H9 (cell line): ENCODE measurements at regions not wholly inside any gene's neighbourhood (a gene's known extent, or its start where the extent isn't known, plus 50 kb on each side); places are given as distances from the start of the nearest gene placed in this dataset.

Experiments used
- DNase-seq: peaks from one replicate; pipeline ENCODE4 v3.0.0-alpha.2; 2017
- H2AFZ ChIP-seq: one replicate; pipeline ENCODE4 v1.6.1; 2013; ENCODE audit warnings: mild to moderate bottlenecking, low read length, control low read depth, moderate library complexity
- H2AK5ac ChIP-seq: 2 replicates; pipeline ENCODE4 v1.6.1; 2013; ENCODE audit warnings: low read length, control low read depth, mixed read lengths; ENCODE audit not compliant: insufficient read length
- H2BK120ac ChIP-seq: one replicate; pipeline ENCODE4 v1.6.1; 2013; ENCODE audit warnings: low read depth, mild to moderate bottlenecking, low read length, control low read depth, inconsistent platforms; ENCODE audit not compliant: poor library complexity, severe bottlenecking
- H2BK12ac ChIP-seq: 2 replicates; pipeline ENCODE4 v1.6.1; 2013; ENCODE audit warnings: low read length, control low read depth, mixed read lengths, low read depth; ENCODE audit not compliant: insufficient read length
- H2BK15ac ChIP-seq: 2 replicates; pipeline ENCODE4 v1.6.1; 2013; ENCODE audit warnings: low read depth, low read length, control low read depth
- H2BK20ac ChIP-seq: one replicate; pipeline ENCODE4 v1.6.1; 2013; ENCODE audit warnings: low read depth, mild to moderate bottlenecking, low read length, control low read depth, inconsistent platforms; ENCODE audit not compliant: poor library complexity, severe bottlenecking
- H2BK5ac ChIP-seq: 2 replicates; pipeline ENCODE4 v1.6.1; 2013; ENCODE audit warnings: low read length, control low read depth, mixed read lengths; ENCODE audit not compliant: insufficient read length
- H3K14ac ChIP-seq: 2 replicates; pipeline ENCODE4 v1.6.1; 2013; ENCODE audit warnings: low read length, control low read depth; ENCODE audit not compliant: insufficient read depth
- H3K18ac ChIP-seq: 2 replicates; pipeline ENCODE4 v1.6.1; 2013; ENCODE audit warnings: low read depth, mild to moderate bottlenecking, mixed read lengths, low read length, control low read depth; ENCODE audit not compliant: insufficient read length
- H3K23ac ChIP-seq: 2 replicates; pipeline ENCODE4 v1.6.1; 2013; ENCODE audit warnings: low read length, control low read depth, mixed read lengths, low read depth; ENCODE audit not compliant: insufficient read length
- H3K23me2 ChIP-seq: 2 replicates; pipeline ENCODE4 v1.6.1; 2013; ENCODE audit warnings: low read depth, mild to moderate bottlenecking, mixed read lengths, low read length, control low read depth; ENCODE audit not compliant: insufficient read length, poor library complexity, severe bottlenecking
- H3K27ac ChIP-seq: 2 replicates; pipeline ENCODE4 v1.5.1; 2013; ENCODE audit warnings: low read length, control low read depth, mixed read lengths, low read depth; ENCODE audit not compliant: insufficient read length
- H3K27me3 ChIP-seq: 2 replicates; pipeline ENCODE4 v1.6.1; 2013; ENCODE audit warnings: low read length, control low read depth, inconsistent platforms; ENCODE audit not compliant: insufficient read depth
- H3K4ac ChIP-seq: 2 replicates; pipeline ENCODE4 v1.6.1; 2013; ENCODE audit warnings: low read depth, mild to moderate bottlenecking, control low read depth, inconsistent platforms, low read length, moderate library complexity
- H3K4me1 ChIP-seq: 2 replicates; pipeline ENCODE4 v1.6.1; 2013; ENCODE audit warnings: low read length, control low read depth, inconsistent platforms; ENCODE audit not compliant: insufficient read depth
- H3K4me2 ChIP-seq: 2 replicates; pipeline ENCODE4 v1.6.1; 2013; ENCODE audit warnings: low read length, control low read depth, mixed read lengths; ENCODE audit not compliant: insufficient read length, insufficient read depth
- H3K56ac ChIP-seq: 2 replicates; pipeline ENCODE4 v1.6.1; 2013; ENCODE audit warnings: low read depth, mild to moderate bottlenecking, mixed read lengths, low read length, control low read depth; ENCODE audit not compliant: insufficient read length
- H3K79me1 ChIP-seq: 2 replicates; pipeline ENCODE4 v1.6.1; 2013; ENCODE audit warnings: low read depth, mild to moderate bottlenecking, moderate library complexity, low read length, control low read depth, inconsistent platforms; ENCODE audit not compliant: insufficient read depth, poor library complexity, severe bottlenecking
- H3K79me2 ChIP-seq: 2 replicates; pipeline ENCODE4 v1.6.1; 2013; ENCODE audit warnings: low read length, control low read depth, inconsistent platforms; ENCODE audit not compliant: insufficient read depth
- H3K9ac ChIP-seq: 2 replicates; pipeline ENCODE4 v1.6.1; 2013; ENCODE audit warnings: low read length, control low read depth, mixed read lengths; ENCODE audit not compliant: insufficient read length; ENCODE audit errors: extremely low read depth
- H3K9me3 ChIP-seq: one replicate; pipeline ENCODE4 v1.6.1; 2013; ENCODE audit warnings: low read depth, low read length, inconsistent platforms; ENCODE audit not compliant: control insufficient read depth
- H3T11ph ChIP-seq: one replicate; pipeline ENCODE4 v1.6.1; 2013; ENCODE audit warnings: mild to moderate bottlenecking, low read length, control low read depth, inconsistent platforms
- H4K20me1 ChIP-seq: one replicate; pipeline ENCODE4 v1.6.1; 2013; ENCODE audit not compliant: control insufficient read depth, insufficient read length, insufficient read depth
- H4K5ac ChIP-seq: 2 replicates; pipeline ENCODE4 v1.6.1; 2013; ENCODE audit warnings: low read depth, mild to moderate bottlenecking, mixed read lengths, low read length, control low read depth; ENCODE audit not compliant: insufficient read length
- H4K8ac ChIP-seq: replicated peaks from 2 replicates; pipeline ENCODE4 v1.6.1; 2013; ENCODE audit warnings: low read length, control low read depth, mixed read lengths, low read depth; ENCODE audit not compliant: insufficient read length
- H4K91ac ChIP-seq: 2 replicates; pipeline ENCODE4 v1.6.1; 2013; ENCODE audit warnings: low read depth, mild to moderate bottlenecking, moderate library complexity, mixed read lengths, low read length, control low read depth; ENCODE audit not compliant: insufficient read length
- H3K27ac Mint-ChIP-seq, 3 experiments: 2 replicates in 2 of 3; 3 replicates in 1 of 3; pipeline ENCODE4 v1.8.0; 2020 to 2021; ENCODE audit warnings: mixed read lengths in 3 of 3, mild to moderate bottlenecking in 1 of 3, moderate library complexity in 1 of 3
- H3K27me3 Mint-ChIP-seq: 2 replicates; pipeline ENCODE4 v1.8.0; 2021; ENCODE audit warnings: low read depth, mild to moderate bottlenecking, moderate library complexity, mixed read lengths
- H3K36me3 Mint-ChIP-seq, 3 experiments: 2 replicates in 2 of 3; 3 replicates in 1 of 3; pipeline ENCODE4 v1.8.0; 2020 to 2021; ENCODE audit warnings: low read depth in 3 of 3, mixed read lengths in 3 of 3; ENCODE audit not compliant: insufficient read depth in 1 of 3
- H3K4me1 Mint-ChIP-seq, 2 experiments: 2 replicates each; pipeline ENCODE4 v1.8.0; 2020; ENCODE audit warnings: mixed read lengths in 2 of 2
- H3K4me3 Mint-ChIP-seq, 2 experiments: 2 replicates in 1 of 2; 3 replicates in 1 of 2; pipeline ENCODE4 v1.8.0; 2020 to 2021; ENCODE audit warnings: mild to moderate bottlenecking in 2 of 2, mixed read lengths in 2 of 2, moderate library complexity in 1 of 2
- H3K9me3 Mint-ChIP-seq, 2 experiments: 2 replicates in 1 of 2; 3 replicates in 1 of 2; pipeline ENCODE4 v1.8.0; 2020; ENCODE audit warnings: mild to moderate bottlenecking in 2 of 2, mixed read lengths in 2 of 2, moderate library complexity in 1 of 2
- CTCF ChIP-seq: fragments of 200-600 bp; sonication (generic); conservative IDR thresholded peaks from 3 replicates; pipeline ENCODE4 v1.8.0; 2021; ENCODE audit warnings: antibody characterized with exemption, mild to moderate bottlenecking
- WGBS: extraction: QIAGEN DNeasy Blood & Tissue Kit; methylation state at CpG from one replicate; pipeline ENCODE4 v1.1.7; 2013; ENCODE audit warnings: missing lambda C conversion rate, low lambda C conversion rate, mixed read lengths; ENCODE audit not compliant: insufficient read length; ENCODE audit errors: extremely low coverage; 5-methylcytosine and 5-hydroxymethylcytosine counted together

DNA sequence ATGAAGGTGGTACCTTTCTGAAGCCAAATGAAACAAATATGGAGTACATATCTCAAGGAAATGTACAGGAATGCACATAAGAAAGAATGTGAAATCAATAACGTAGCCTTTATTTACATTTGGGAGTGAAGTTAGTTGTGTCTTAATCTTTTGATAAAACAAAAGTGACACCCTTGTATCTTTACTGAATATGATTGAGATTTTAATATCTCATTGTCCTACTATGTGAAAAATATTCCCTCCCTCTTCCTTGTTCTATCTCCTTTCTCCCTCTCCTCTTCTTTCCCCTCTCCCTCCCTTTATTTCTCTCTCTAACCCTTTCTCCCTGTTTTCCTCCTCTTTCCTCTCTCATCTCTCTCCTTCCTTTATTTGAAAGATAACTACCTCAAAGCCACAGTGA, 89.1 kb downstream of the PTCHD4 start:
- H3K4me1 Mint-ChIP-seq = peaks cover 4% of the 10 kb centered on the region in 2 experiments; a peak in 2 of 4 replicates
- Histone ChIP-seq H3K4me1 (no peaks in the 10 kb centered on the region), H2AK5ac (no peak overlapping the region), H4K20me1 (no peaks in the 10 kb centered on the region), H3K4me2 (no peak overlapping the region), H2BK12ac (no peak overlapping the region), H3K14ac (no peak overlapping the region), H2BK120ac (no peak overlapping the region), H3K27ac (no peak overlapping the region), H3K23ac (no peak overlapping the region), H4K8ac (no peak overlapping the region), H3K18ac (no peak overlapping the region), H2BK15ac (no peak overlapping the region), H3K79me2 (0 out of 2 replicates have a peak, but pooled peaks cover 2% of the 10 kb centered on the region), H3K79me1 (no peaks in the 10 kb centered on the region), H4K5ac (no peak overlapping the region), H3K23me2 (no peaks in the 10 kb centered on the region), H2BK5ac (no peak overlapping the region), H3K9me3 (no peaks in the 10 kb centered on the region), H3K27me3 (no peaks in the 10 kb centered on the region), H2BK20ac (no peak overlapping the region), H3T11ph (no peak overlapping the region), H3K56ac (no peak overlapping the region), H2AFZ (no peak overlapping the region), H3K4ac (no peak overlapping the region), H3K9ac (no peak overlapping the region), H4K91ac (no peak overlapping the region)
- H3K36me3 Mint-ChIP-seq = no peaks in the 10 kb centered on the region
- no peaks in the 10 kb centered on the region for H3K9me3 Mint-ChIP-seq
- no peak for TF ChIP-seq CTCF
- no peaks in the 10 kb centered on the region for H3K27me3 Mint-ChIP-seq
- no peak overlapping the region for H3K4me3 Mint-ChIP-seq
- H3K27ac Mint-ChIP-seq = no peak overlapping the region
- no CpG with 5 or more reads among the region's 1 CpG for WGBS
- no peak for DNase-seq
